ENCODE measurements at regions not wholly inside any gene's neighbourhood (a gene's known extent, or its start where the extent isn't known, plus 50 kb on each side); places are given as distances from the start of the nearest gene placed in this dataset.
"Not testable (repeated sequence)": the region's sequence is repeated elsewhere in the genome, so short reads cannot be mapped to it uniquely, and the experiment has no call there.

DNA sequence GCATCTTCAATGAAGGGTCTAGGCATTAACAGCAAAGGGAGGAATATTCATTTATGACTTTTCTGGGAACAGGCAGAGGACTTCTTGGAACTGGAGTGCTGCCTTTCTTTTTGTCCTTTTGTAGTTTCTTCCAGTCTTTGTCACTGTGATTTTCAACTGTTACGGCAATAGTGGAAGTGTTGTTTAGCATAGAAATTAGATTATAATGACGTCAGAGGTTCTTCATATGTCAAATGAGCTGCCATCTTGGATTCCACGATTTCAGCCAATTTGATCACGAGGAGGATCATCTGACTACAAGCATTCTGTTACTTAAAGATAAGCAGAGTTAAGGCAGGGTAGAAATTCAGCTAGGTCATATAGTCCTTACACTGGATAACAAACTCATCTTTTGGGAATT lies 239.0 kb downstream of the NEBL start:
- DNase-seq (ENCODE audit: low read depth) = no peak
- Histone ChIP-seq H3K36me3 (ENCODE audit: control insufficient read depth, insufficient read depth, low read length) (no peaks in the 10 kb centered on the region), H3K4me3 (ENCODE audit: low read depth, low read length) (no peak overlapping the region), H3K27me3 (ENCODE audit: control insufficient read depth, insufficient read depth, low read length) (no peaks in the 10 kb centered on the region)
- TF ChIP-seq, protein P1, sequence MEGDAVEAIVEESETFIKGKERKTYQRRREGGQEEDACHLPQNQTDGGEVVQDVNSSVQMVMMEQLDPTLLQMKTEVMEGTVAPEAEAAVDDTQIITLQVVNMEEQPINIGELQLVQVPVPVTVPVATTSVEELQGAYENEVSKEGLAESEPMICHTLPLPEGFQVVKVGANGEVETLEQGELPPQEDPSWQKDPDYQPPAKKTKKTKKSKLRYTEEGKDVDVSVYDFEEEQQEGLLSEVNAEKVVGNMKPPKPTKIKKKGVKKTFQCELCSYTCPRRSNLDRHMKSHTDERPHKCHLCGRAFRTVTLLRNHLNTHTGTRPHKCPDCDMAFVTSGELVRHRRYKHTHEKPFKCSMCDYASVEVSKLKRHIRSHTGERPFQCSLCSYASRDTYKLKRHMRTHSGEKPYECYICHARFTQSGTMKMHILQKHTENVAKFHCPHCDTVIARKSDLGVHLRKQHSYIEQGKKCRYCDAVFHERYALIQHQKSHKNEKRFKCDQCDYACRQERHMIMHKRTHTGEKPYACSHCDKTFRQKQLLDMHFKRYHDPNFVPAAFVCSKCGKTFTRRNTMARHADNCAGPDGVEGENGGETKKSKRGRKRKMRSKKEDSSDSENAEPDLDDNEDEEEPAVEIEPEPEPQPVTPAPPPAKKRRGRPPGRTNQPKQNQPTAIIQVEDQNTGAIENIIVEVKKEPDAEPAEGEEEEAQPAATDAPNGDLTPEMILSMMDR (IDR thresholded peaks at IDR 0.05; ENCODE audit: insufficient read depth, low read length, poor library complexity, severe bottlenecking) = no peak

DNA sequence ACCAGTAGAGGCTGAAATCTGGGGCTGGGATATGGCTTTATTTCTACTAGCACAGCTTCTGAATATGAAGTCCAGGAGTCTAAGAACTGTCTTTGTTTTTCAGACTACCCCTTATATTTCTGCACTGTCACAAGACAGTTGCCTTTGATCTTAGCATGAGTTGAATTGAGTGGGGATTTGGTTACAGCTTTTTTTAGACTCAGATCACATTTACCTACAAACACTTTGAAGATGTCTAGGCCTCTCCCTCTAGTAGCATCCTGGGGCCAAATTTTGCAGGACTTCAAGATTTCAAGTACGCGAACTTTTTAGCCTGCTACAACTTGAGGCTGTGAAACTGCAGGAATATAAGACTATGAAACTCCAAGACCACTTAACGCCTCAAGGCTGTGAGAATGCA lies 240.2 kb downstream of the NEBL start:
- TF ChIP-seq, protein P1 (IDR thresholded peaks at IDR 0.05; ENCODE audit: insufficient read depth, low read length, poor library complexity, severe bottlenecking) = no peak
- no peaks in the 10 kb centered on the region for H3K27me3 ChIP-seq (ENCODE audit: control insufficient read depth, insufficient read depth, low read length)
- H3K4me3 ChIP-seq (ENCODE audit: low read depth, low read length) = no peak overlapping the region
- no peak for DNase-seq (ENCODE audit: low read depth)
- H3K36me3 ChIP-seq (ENCODE audit: control insufficient read depth, insufficient read depth, low read length) = no peaks in the 10 kb centered on the region

DNA sequence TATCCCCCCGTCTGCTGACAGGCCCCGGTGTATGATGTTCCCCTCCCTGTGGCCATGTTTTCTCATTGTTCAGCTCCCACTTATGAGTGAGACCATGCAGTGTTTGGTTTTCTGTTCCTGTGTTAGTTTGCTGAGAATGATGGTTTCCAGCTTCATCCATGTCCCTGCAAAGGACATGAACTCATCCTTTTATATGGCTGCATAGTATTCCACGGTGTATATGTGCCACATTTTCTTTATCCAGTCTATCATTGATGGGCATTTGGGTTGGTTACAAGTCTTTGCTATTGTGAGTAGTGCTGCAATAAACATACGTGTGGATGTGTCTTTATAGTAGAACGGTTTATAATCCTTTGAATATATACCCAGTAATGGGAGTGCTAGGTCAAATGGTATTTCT lies 244.7 kb downstream of the NEBL start:
- not testable (repeated sequence) for H3K4me3 ChIP-seq (ENCODE audit: low read depth, low read length); H3K36me3 ChIP-seq (ENCODE audit: control insufficient read depth, insufficient read depth, low read length); H3K27me3 ChIP-seq (ENCODE audit: control insufficient read depth, insufficient read depth, low read length); DNase-seq (ENCODE audit: low read depth)

DNA sequence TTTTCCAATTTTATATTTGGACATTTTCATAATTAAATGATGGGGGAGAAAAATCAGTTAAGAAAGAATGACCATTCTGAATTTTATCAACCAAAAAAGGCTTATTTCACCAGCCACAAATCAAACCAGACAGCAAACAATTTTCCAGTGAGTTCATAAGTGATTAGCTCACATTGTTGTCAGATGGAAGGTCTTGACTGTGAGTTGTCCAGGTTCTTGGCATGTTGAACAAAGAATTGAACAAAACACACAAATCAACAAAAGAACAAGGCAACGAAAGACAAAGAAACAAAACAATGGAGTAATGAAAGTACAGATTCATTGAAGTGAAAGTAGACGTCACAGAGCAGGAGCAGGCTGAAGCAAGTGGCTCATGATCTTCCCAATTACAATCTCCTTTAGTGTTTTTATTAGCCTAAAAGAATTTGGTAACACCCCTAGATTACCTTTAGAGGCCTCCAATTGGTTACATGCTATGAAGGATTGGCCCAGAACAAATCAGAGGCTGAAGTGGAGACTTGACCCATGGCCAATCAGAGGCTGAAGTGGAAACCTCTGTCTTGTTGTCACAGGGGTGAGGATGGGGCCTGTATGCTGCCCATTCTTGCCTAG lies 248.7 kb downstream of the NEBL start:
- DNase-seq (ENCODE audit: low read depth) = no peak
- TF ChIP-seq, protein P1 (IDR thresholded peaks at IDR 0.05; ENCODE audit: insufficient read depth, low read length, poor library complexity, severe bottlenecking) = no peak
- Histone ChIP-seq H3K27me3 (ENCODE audit: control insufficient read depth, insufficient read depth, low read length) (no peaks in the 10 kb centered on the region), H3K36me3 (ENCODE audit: control insufficient read depth, insufficient read depth, low read length) (no peaks in the 10 kb centered on the region), H3K4me3 (ENCODE audit: low read depth, low read length) (no peak overlapping the region)

DNA sequence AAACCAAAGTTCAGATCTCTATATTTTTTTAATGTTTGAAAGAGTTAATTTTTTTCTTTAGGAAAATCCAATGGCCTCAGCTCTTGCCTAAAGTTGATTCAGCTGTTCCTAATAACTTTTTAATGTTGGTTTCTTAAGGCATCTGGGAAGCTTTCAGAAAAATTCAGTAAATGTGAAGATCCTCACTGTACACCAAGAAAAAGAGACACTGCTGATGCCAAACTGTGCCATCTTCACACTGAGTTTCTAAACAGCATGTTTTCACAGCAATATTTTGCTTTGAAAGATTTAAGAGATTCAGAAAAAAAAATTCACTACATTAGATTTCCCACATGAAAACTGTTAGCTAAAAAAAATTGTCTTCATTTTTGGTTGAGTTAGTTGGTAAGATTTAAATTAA lies 249.4 kb downstream of the NEBL start:
- TF ChIP-seq, protein P1 (IDR thresholded peaks at IDR 0.05; ENCODE audit: insufficient read depth, low read length, poor library complexity, severe bottlenecking) = no peak
- no peak for DNase-seq (ENCODE audit: low read depth)
- H3K36me3 ChIP-seq (ENCODE audit: control insufficient read depth, insufficient read depth, low read length) = no peaks in the 10 kb centered on the region
- no peaks in the 10 kb centered on the region for H3K27me3 ChIP-seq (ENCODE audit: control insufficient read depth, insufficient read depth, low read length)
- no peak overlapping the region for H3K4me3 ChIP-seq (ENCODE audit: low read depth, low read length)

DNA sequence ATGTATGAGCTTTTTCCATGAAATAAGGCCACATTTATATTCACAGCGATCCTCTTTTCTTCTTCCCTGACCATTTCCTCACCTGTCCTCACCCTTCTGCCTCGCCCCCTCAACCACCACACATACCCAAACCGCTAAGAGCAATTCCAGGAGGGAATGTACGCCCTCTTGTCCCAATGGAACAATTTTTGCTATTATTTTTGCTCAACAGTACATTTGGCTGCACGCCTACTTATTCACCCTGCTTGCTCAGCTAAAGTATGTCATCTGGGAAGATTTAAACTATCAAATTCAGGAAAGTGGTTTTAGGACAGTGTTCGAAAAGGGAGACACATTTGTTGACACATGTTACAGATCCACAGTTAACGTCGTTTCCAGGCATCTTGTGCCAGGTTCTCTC lies 252.7 kb downstream of the NEBL start:
- H3K36me3 ChIP-seq (ENCODE audit: control insufficient read depth, insufficient read depth, low read length) = no peaks in the 10 kb centered on the region
- TF ChIP-seq, protein P1 (IDR thresholded peaks at IDR 0.05; ENCODE audit: insufficient read depth, low read length, poor library complexity, severe bottlenecking) = no peak

More for the DNA sequence above, 252.7 kb downstream of the NEBL start:
- H3K27me3 ChIP-seq (ENCODE audit: control insufficient read depth, insufficient read depth, low read length) = no peaks in the 10 kb centered on the region
- no peak for DNase-seq (ENCODE audit: low read depth)
- H3K4me3 ChIP-seq (ENCODE audit: low read depth, low read length) = no peak overlapping the region
